ENCODE measurements at regions not wholly inside any gene's neighbourhood (a gene's known extent, or its start where the extent isn't known, plus 50 kb on each side); places are given as distances from the start of the nearest gene placed in this dataset.

GRCh38 chr11:8754241-8754640 is 71.6 kb downstream of the RPL27A start:
- TF ChIP-seq CTCF (IDR thresholded peaks at IDR 0.05) (peak in 2 of 6 experiments; percentile 7 to 29), POLR2A (IDR thresholded peaks at IDR 0.05) (no peak)
